Fibroblast of skin of scalp (primary cell): ENCODE measurements at regions not wholly inside any gene's neighbourhood (a gene's known extent, or its start where the extent isn't known, plus 50 kb on each side); places are given as distances from the start of the nearest gene placed in this dataset.
A peak's percentile ranks its signal among the peaks of the same experiment; 100 is the strongest.
"Not testable (repeated sequence)": the region's sequence is repeated elsewhere in the genome, so short reads cannot be mapped to it uniquely, and the experiment has no call there.

ENCODE experiments used
- DNase-seq: peaks from one replicate; pipeline ENCODE4 v3.0.0-alpha.2; 2013

DNA sequence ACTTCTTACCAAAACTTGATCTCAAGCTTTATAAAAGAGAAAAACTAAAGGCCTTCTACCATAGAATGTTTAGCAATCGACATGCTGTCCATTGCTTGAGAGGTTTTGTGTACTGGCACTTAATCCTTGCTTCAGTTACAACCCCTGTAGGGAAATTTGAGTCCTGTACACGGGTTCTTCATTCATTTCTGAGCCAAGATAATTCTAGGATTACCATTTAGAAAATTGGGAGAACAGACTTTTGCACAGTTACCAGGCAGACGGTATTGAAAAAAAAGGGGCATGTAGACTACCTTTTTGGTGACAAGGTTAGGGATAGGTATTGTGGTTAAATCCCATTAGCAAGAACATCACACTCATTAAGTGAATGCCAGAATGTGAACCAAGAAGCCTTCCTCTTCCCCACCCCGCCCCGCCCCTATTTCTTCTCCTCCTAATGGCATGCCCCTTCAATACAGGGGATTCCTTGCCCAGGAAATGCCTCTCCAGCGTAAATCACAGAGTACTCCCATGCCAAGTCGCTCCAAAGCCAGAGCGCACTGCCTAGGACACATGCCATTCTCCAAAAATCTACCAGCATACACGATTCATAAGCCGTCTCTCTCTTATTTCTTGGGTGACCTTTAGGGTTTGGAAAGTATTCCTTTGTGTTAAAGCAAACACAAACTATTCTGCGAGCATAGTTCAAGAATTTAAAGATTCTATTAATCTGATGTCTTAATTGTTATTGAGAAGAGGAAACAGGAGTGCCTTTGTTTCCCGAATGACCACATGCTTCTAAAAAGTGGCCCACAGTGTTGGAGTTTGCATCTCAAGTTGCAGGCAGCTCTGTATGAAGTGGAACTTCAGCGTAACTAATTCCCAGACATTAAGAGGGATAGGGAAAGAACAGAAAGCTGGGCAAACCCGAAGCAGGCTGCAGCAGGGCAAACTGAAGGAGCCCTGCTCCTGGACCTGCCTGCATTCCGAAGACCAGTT is 164.0 kb upstream of the NR2F2 start:
- no peak for DNase-seq

DNA sequence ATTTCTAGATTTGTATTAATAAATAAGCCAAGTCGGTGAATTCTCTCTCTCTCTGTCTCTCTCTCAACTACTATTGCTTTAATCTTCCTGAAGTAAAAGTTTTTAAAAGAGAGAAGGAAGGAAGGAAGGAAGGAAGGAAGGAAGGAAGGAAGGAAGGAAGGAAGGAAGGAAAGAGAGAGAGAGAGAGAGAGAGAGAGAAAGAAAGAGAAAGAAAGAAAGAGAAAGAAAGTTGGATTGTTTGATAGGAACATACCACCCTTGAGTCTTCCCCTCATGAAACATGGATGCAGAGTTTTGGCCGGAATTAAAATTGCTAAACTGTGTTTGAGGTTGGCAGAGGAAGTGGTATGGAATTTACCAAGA is 159.9 kb upstream of the NR2F2 start:
- DNase-seq, result not testable (repeated sequence)

DNA sequence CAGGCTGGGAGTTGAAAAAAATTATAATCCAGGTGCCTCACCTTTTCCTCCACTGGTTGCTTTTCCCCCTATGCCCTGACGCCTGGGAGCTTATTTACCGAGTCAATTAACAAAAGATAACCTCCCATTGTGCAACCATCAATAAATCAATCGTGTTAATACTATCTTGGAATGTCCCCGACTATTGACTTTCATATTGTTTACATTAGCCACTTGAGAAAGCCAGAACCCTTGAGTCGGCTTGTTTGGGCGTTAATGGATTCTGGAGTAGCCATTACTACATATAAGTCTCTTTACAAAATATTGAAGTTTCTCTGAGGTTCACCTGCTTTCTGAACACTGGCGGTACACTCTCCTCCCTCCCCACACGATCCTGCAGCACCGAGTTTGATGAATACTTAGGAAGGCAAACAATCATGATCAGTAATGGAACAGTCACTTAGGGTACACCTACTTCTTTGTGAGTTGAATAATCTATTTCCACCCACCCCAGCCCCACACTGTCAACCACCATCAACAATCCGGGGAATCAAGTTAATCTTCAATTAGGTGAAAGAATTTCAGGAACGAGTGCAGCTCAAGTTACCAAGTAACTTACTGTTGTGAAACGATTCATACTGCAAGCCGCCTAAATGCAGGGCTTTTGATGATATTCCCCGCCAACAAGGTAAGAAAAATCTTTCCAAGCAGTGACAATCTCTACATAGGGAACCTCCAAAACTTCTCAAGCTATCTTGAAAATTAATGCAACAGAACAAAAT is 159.3 kb upstream of the NR2F2 start:
- no peak for DNase-seq

DNA sequence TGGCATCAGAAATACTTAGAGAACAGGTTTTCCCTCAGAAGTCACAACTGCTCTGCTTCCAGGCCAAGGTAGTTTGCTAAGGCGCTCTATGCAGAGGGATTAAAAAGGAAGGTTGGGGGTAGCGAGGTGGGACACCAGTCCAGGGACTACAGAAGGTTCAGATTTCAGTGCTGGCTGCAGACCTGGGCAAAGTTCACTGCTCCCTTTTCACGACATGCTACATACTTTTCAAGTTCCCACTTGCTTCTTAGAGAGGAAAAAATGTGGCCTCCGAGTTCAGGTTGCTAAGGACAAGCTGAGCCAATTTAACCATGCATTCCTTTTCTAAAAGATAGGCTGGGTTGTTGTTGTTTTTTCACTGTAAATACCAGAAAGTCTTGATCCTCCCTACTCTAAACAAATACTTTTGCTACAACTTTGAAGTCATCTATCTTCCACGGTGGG is 158.6 kb upstream of the NR2F2 start:
- no peak for DNase-seq

DNA sequence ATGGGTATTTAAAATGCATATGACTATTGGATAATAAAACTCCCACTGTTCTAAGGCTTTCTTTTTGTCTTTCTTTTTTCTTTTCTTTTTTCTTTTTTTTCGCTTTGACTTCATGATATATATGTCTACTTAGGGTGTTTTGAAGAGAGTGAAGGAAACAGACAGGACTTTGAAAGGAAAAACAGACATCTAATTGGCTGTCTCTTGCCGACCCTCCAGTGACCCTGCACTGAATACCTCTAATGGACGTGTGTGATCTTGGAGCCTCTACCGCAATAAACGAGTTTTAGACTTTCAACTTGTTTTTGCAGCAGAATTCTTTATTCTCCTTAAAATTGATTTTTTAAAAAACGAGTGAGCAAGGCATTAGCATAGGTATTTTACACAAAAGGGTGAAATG is 158.1 kb upstream of the NR2F2 start:
- DNase-seq, result no peak

DNA sequence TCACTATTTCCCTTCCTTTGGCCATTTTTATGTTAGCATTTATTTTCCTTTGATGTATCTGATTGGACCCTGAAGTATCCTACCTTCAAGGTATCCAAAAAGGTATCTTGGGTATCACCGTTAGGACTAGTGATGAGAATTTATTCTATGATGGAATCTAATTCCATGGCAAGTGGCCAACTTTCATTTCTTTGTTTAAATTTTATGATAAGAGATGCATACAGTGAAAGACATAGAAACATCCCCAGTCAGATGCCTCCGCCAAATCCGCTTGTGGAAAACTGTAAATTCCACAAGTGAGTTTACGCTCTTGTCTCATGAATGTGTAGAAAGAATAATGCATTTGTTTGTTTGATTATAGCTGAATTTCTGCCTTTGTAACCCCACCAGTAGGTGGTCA is 153.7 kb upstream of the NR2F2 start:
- no peak for DNase-seq

DNA sequence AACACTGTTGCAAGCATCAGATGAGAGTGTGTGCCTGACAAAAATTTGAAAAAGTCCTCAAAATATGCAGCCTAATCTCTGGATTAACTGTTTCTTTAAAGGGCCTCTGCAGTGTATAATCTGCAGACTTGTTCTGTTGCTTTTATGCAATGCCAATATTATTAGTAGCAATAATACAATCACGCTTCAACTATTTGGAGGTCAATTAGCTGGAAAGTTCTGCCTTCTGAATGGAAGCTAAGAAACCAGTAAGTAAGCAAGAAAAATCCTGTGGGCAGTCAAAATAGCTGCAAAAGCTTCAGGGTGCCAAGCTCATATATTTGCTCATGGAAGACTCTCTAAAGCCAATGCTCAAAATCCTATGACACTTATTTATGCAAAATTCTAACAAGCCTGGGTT is 153.2 kb upstream of the NR2F2 start:
- DNase-seq, result no peak

DNA sequence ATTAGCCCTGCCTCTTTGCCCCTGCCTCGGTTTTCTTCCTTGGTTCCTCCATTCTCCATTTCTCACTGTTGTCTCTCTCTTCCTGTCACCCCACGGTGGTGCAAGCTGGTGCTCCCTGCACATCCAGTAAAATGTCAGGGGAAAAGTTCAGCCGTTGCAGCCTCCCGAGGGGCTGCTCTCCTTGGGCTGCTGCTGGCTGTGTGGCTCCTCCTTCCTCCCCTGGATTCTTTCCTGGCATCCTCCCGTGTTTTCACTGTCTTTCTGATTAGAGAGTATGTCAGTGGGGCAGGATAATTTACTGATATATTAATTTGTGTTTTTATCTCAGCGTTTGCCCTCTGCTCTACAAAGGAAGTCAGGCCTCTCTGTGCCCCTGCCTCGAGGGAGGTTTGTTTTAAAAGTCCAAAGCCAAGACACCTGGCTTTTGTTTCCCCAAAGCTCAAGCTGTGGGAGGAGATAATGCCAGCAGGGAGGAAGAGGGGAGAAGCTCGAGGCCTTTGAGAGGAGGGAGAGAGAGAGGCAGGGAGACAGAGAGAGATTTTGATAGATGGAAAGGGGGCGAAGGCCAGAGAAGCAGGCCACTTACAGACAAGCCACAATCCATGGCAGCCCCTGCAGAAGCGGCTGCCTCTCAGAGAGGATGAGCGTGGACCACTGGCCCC is 150.3 kb upstream of the NR2F2 start:
- DNase-seq, result no peak

DNA sequence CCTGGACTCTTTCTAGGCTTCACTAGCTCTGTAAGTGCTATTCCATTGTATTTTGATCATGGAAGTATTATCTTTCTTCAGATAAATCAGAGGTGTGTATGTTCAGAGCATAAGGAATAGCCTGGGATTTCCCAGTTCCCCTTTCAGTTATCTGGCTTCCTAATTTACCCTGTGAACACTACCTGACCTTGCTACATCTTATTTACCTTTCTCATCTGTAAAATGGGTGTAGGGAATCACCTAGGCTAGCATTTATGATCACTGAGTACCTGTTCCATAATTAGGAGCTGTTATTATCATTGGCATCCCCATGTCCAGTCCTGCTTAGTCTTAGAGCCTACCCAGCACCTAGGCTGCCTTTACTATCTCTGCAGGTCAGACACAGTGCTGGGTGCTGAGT is 149.3 kb upstream of the NR2F2 start:
- DNase-seq, result no peak

DNA sequence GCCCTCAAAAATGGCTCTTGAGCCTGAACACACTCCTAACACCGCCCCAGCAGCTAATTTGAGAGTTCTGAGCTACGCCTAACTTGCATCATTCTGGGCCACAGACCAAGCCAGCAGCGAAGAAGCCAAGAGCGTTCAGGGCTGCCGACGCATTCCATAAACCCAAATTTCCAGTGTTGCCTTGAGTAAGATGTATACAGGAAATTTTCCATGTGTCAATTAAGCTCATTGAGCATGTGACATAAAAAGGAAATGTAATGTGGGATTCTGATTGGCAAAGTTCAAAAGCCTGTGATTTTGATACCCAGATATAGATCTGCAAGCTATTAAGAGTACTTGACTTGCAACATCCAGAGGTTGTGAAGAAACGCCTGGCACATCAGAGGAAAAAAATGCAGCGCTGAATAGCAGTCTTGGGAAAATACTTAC is 148.6 kb upstream of the NR2F2 start:
- DNase-seq, result peak; percentile 93

DNA sequence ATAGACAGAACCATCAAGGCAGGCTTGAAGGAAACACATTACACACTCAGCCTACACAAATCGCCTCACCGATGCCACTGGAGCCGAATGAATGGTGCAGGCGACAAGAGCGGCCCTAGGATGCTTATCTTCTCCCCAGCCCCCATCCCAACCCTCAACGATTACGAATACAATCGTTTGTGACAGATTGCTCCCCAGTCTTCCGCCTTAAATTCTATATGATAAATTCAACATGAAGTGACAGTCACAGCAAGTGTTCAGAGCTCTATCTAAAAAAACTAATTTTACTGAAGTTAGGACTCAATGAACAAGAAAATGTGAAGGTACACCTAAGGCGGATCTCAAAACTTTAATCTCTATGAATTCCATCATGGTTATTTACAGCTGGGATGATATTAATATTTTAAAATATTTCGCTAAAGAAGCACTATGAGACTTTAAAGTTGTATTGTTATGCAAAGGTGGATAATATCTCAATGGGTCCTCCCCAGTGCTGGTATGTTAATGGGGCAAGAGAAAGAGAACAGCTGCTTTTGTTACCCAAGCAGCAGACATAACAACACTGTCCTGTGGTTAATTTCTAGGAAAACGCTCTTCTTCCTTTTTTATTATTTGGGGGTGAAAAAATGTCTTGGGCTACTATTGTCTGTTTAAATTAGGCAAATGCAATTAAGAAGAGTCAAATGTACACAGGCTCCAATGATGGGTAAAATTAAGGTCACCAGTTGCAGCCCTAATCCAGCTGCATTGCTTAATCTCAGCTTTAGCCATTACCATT is 147.6 kb upstream of the NR2F2 start:
- no peak for DNase-seq

DNA sequence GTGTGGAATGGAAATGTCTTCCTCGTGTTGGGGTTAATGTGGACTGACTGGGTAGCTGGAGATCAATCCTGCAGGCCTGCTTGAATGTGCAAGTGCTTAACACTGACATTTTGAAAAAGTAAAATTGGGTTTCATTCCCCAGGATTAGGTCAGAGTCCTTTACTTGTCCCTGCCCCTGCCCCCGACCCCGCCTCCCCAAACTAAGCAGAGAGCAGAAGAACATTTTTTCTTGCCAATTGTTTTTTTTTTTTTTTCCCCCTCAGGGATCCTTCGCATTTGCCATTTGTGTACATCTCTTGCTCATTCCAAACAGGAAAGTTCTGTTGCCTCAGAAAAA is 147.0 kb upstream of the NR2F2 start:
- no peak for DNase-seq

DNA sequence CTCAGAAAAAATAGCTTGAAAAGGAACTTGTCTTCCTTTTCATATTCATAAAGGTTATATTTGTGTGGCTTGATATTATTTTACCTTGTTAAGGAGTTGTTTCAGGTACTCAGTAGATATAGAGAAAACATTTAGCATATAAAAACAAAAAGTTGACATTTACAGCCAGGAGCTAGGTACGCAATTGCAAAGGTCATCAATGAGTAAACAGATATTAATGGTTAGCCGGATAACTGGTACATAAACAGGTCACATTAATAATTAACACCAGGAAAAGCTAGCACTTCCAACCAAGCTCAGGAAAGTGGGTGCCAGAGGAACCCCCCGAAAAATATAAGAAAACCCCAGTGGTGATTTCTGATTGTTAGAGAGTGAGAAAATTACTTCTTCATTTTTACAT is 146.6 kb upstream of the NR2F2 start:
- no peak for DNase-seq

DNA sequence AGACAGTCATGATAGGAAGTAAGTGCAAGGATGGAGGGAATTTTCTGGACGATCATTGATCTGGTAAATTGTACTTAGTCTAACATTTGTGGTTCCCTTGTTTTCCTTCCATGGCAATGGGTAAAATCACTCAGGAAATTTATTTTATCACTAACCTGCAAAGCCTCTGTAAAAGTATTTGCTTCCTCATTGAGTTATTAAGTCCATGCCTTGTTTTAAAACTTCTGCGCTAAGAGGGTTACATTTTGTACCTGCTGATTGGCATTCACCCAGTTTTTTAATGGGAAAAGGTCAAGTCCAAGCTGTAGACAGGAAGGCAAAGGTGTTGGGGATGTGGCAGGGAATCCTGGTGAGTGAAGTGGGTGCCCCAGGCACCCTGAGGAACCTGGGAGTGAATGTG is 146.2 kb upstream of the NR2F2 start:
- no peak for DNase-seq

DNA sequence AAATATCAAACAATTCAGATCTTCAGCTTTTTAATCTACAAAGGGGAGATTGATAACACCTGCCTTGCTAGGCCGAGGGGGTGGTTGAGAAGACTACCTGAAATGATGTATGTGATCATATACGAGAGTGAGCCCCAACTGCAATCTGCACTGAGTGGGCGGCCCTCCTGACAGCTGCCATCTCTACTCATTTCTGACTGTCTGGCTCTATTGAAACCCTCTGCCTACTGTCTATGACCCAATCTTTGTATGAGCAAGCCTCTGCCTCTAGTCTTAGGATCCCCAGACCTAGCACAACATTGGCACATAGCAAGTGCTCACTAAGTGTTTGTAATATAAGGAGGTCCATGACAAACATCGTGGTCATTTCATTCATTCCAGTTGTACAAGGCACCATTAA is 144.4 kb upstream of the NR2F2 start:
- DNase-seq, result no peak

DNA sequence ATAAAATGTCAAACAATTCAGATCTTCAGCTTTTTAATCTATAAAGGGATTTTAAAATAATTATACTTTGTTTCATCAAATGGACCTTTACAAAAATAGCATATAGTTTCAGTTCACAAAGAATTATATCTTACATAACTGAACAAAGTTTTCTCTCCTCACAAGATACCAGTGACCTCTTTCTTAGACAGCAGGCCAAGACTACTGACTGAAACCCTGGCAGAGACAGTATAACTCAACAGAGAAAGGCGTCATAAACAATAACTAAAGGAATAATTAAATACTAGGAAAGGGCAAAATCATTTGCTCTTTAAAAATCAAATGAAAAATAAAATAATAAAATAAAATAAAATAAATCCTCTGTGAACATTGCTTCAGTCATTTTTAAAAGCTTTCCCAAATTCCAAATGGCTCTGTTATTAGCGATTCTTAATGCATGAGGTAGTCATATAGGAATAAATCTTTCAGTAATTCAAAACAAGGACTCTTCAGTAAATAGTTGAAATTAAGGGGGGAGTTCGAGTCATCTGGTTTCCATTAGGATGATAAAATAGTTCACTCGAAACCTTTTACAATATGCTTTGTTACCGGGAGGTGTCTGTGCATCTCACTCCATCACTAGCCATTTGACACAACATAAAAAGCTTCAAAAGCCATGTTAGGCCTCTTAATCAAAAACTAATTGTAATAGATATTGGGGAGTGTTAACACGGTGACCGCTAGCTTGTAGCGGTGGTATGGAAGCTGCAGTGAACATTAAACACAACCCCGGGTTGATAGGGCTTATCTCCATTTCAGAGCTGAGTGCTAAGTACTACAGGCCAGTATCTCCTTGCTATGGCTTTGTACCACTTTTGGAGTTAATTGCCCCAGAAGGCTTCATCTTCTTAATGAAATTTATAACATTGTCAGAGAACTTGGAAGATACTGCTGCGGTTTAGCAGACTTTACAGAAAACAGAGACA is 142.9 kb upstream of the NR2F2 start:
- DNase-seq, result no peak

DNA sequence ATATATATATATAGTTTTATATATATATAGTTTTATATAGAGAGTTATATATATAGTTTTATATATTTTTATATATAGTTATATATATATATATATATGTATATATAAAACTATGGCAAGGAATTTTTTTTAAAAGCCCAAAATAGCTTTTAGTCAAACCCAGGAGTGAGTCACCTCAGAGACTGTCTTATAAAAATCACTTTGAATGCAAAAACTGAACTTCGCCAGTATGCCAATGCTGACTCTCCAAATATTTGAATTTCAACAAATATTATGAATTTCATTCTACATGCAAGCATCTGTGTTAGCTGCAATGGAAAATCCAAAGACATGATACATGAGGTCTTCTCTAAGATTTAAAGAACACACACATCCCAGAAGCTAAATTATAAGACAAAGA is 132.8 kb upstream of the NR2F2 start:
- peak; percentile 9 for DNase-seq

DNA sequence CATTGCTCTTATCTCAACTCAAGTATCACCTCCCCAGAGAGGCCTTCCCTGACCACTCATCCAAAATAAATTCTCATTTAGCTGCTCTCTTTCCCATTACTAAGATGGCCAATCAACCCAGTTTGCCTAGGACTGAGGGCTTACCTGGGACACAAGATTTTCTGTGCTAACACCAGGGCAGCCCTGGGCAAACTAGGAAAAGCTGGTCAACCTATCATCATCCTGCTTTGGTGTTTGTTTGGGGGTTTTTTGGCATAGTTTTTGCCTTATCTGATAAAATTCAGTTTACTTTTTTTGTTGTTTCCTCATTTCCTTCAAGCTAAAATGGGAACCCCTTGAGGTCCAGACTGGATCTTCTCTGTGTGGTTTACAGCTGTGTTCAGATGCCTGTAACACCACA is 131.4 kb upstream of the NR2F2 start:
- no peak for DNase-seq

DNA sequence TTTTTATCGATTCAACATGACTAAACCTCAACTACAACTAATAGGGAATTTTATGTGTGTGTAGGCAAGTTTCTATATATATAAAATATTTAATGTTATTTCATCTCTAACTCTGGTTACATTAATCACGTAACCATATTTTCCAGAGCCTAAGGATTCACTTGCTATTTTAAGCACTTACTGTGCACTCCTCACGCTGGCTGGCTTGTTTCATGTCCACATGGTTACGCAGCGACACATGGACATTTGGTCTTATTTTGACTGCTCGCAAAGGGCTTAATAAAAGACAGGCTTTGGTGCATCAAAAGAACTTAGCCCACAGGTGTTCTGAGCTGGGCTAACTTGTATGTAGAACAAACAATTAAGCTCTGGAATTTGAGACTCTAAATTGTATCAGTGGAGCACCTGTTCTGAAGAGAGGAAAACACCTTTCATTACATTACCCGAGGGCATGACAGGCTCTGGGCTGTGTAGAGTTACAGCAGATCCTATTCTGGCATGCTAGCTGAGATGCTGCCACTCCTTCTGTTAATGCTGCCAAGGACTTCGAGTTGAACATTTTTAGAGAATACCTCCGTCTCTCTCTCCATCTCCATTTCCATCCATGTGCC is 130.0 kb upstream of the NR2F2 start:
- DNase-seq, result no peak

DNA sequence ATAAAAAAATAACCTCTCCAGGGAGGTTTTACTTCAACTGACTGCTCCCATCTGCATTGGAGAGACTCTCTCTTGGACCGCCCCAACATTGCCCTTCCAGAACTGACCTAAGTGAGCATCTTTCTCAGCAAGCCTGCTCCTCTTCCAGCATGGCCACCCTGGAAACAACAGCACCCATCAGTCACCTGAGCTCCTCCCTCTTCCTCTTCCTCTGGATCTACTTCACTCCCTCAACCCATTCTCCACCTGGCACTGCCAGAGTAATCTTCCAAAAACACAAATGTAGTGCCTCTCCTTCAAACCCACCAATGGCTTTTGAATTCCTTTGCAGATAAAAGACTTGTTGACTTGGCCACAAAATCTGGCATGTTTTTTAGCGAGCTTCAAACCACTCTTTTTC is 128.8 kb upstream of the NR2F2 start:
- no peak for DNase-seq

DNA sequence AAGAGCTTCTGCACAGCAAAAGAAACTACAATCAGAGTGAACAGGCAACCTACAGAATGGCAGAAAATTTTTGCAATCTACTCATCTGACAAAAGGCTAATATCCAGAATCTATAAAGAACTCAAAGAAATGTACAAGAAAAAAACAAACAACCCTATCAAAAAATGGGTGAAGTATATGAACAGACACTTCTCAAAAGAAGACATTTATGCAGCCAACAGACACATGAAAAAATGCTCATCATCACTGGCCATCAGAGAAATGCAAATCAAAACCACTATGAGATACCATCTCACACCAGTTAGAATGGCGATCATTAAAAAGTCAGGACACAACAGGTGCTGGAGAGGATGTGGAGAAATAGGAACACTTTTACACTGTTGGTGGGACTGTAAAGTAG is 124.9 kb upstream of the NR2F2 start:
- DNase-seq, result not testable (repeated sequence)
